ENCODE measurements at regions not wholly inside any gene's neighbourhood (a gene's known extent, or its start where the extent isn't known, plus 50 kb on each side); places are given as distances from the start of the nearest gene placed in this dataset.

DNA sequence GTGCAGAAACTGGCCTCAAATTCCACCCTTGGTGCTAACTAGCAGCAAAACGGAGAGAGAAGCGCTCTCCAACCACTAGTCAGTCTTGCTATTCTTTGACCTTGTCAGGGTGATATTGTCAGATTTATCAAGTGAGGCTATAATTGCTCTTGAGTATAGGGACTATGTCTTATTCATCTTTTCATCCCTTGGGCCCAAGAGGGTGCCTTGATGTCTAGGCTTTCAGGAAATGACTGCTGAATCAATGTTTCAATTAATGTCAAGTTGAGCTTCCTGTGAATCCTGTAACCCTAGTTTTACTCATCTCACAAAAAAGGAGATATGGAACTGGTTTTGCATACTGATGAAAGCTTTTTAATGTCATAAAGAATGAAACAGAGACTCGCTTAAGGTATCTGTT is 701.3 kb downstream of the EDEM1 start:
- no peak overlapping the region for H2AFZ ChIP-seq (ENCODE audit: insufficient read depth, low read depth, low read length, poor library complexity, severe bottlenecking)
- intact Hi-C loops (cut with micrococcal nuclease), result no loop called here
- Mint-ChIP-seq H3K27me3 (ENCODE audit: low read depth in 3 of 3) (no peaks in the 10 kb centered on the region), H3K27ac (no peak overlapping the region), H3K4me1 (no peaks in the 10 kb centered on the region), H3K9me3 (peaks cover 0 to 13% (median 5%) of the 10 kb centered on the region in 7 donors), H3K36me3 (no peaks in the 10 kb centered on the region), H3K4me3 (no peak overlapping the region)
- no peaks in the 10 kb centered on the region for H3K27me3 ChIP-seq (ENCODE audit: control insufficient read depth in 2 of 2, insufficient read depth in 2 of 2, low read length in 2 of 2)
- H3K4me2 ChIP-seq (replicated peaks; ENCODE audit: extremely low read depth, low read length, poor library complexity, severe bottlenecking), result no peak overlapping the region
- DNase-seq, result no peak
- no peaks in the 10 kb centered on the region for H3K9me3 ChIP-seq (replicated peaks in 1 of 2; ENCODE audit: control insufficient read depth in 1 of 2, insufficient read depth in 1 of 2, low read length in 2 of 2)
- no peaks in the 10 kb centered on the region for H4K20me1 ChIP-seq (ENCODE audit: insufficient read depth, low read length)
- no peaks in the 10 kb centered on the region for H3K79me2 ChIP-seq (ENCODE audit: insufficient read depth, low read length)
- H3K36me3 ChIP-seq (replicated peaks in 1 of 2; ENCODE audit: control insufficient read depth in 1 of 2, insufficient read depth in 2 of 2, low read length in 2 of 2), result no peaks in the 10 kb centered on the region
- no peak overlapping the region for H3K9ac ChIP-seq (ENCODE audit: insufficient read depth, low read length, poor library complexity, severe bottlenecking)
- 80% methylated on average over 1 of the region's 3 CpGs for WGBS (ENCODE audit: insufficient coverage)
- H3K4me3 ChIP-seq (replicated peaks in 1 of 3; ENCODE audit: low read depth in 2 of 3, low read length in 3 of 3), result no peak overlapping the region
- TF ChIP-seq, protein P1, sequence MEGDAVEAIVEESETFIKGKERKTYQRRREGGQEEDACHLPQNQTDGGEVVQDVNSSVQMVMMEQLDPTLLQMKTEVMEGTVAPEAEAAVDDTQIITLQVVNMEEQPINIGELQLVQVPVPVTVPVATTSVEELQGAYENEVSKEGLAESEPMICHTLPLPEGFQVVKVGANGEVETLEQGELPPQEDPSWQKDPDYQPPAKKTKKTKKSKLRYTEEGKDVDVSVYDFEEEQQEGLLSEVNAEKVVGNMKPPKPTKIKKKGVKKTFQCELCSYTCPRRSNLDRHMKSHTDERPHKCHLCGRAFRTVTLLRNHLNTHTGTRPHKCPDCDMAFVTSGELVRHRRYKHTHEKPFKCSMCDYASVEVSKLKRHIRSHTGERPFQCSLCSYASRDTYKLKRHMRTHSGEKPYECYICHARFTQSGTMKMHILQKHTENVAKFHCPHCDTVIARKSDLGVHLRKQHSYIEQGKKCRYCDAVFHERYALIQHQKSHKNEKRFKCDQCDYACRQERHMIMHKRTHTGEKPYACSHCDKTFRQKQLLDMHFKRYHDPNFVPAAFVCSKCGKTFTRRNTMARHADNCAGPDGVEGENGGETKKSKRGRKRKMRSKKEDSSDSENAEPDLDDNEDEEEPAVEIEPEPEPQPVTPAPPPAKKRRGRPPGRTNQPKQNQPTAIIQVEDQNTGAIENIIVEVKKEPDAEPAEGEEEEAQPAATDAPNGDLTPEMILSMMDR (IDR thresholded peaks at IDR 0.05), result no peak
- no peak overlapping the region for H3K27ac ChIP-seq (ENCODE audit: low read depth in 1 of 2, low read length in 2 of 2)
- H3K4me1 ChIP-seq (ENCODE audit: control insufficient read depth in 1 of 2, insufficient read depth in 2 of 2, low read length in 2 of 2), result no peaks in the 10 kb centered on the region

DNA sequence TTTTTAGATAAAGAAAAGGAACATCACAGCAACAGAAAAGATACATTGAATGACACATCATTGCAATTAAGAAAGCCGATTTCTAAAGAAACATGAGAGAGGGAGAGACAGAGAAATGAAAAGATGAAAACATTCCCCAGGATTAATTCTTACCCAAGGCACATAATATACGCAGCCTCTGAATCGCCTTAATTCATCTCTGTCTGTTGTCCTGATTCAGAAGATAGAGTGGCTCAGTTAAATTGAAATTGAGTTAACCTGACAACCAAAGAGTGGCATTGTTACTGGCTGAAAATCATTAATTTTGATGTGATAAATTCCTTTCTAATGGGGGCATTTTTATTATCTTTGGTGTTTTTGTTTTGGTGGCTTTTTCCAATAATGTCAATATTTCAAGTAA is 701.9 kb downstream of the EDEM1 start:
- Histone ChIP-seq H3K27ac (ENCODE audit: low read depth in 1 of 2, low read length in 2 of 2) (no peak overlapping the region), H3K27me3 (ENCODE audit: control insufficient read depth in 2 of 2, insufficient read depth in 2 of 2, low read length in 2 of 2) (no peaks in the 10 kb centered on the region), H3K9ac (ENCODE audit: insufficient read depth, low read length, poor library complexity, severe bottlenecking) (no peak overlapping the region), H3K79me2 (ENCODE audit: insufficient read depth, low read length) (no peaks in the 10 kb centered on the region), H2AFZ (ENCODE audit: insufficient read depth, low read depth, low read length, poor library complexity, severe bottlenecking) (no peak overlapping the region), H4K20me1 (ENCODE audit: insufficient read depth, low read length) (no peaks in the 10 kb centered on the region), H3K36me3 (replicated peaks in 1 of 2; ENCODE audit: control insufficient read depth in 1 of 2, insufficient read depth in 2 of 2, low read length in 2 of 2) (no peaks in the 10 kb centered on the region), H3K4me1 (ENCODE audit: control insufficient read depth in 1 of 2, insufficient read depth in 2 of 2, low read length in 2 of 2) (no peaks in the 10 kb centered on the region), H3K9me3 (replicated peaks in 1 of 2; ENCODE audit: control insufficient read depth in 1 of 2, insufficient read depth in 1 of 2, low read length in 2 of 2) (no peaks in the 10 kb centered on the region), H3K4me3 (replicated peaks in 1 of 3; ENCODE audit: low read depth in 2 of 3, low read length in 3 of 3) (no peak overlapping the region), H3K4me2 (replicated peaks; ENCODE audit: extremely low read depth, low read length, poor library complexity, severe bottlenecking) (no peak overlapping the region)
- Mint-ChIP-seq H3K9me3 (peaks cover 0 to 13% (median 5%) of the 10 kb centered on the region in 7 donors), H3K27me3 (ENCODE audit: low read depth in 3 of 3) (no peaks in the 10 kb centered on the region), H3K27ac (no peak overlapping the region), H3K4me1 (no peaks in the 10 kb centered on the region), H3K4me3 (no peak overlapping the region), H3K36me3 (no peaks in the 10 kb centered on the region)
- TF ChIP-seq, protein P1 (IDR thresholded peaks at IDR 0.05), result no peak
- DNase-seq, result no peak
- no CpG with 5 or more reads among the region's 3 CpGs for WGBS (ENCODE audit: insufficient coverage)
- intact Hi-C loops (cut with micrococcal nuclease), result no loop called here
